HCT116 (cell line): ENCODE measurements at regions not wholly inside any gene's neighbourhood (a gene's known extent, or its start where the extent isn't known, plus 50 kb on each side); places are given as distances from the start of the nearest gene placed in this dataset.

Experiments used
- ATAC-seq: fragments of 200-7000 bp; cut with Tn5 transposase; 2 replicates; pipeline ENCODE4 v1.9.1; 2020; ENCODE audit warnings: mild to moderate bottlenecking, moderate library complexity
- BruUV-seq: library from RNA; stranded (reverse); fragments of 400-500 nt; replicated peaks from 2 replicates; lab custom pipeline; 2021; lab: Mats Ljungman, UMichigan
- CTCF ChIA-PET: fragments of 300-600 bp; sonication (Branson Sonifier 250); formaldehyde crosslinking; loops from one replicate; lab custom pipeline; 2021; ENCODE audit warnings: antibody characterized with exemption; lab: Charles Lee
- POLR2A ChIA-PET: fragments of 300-600, 350-600 bp; sonication (Branson Sonifier 250); formaldehyde crosslinking; loops from one replicate; lab custom pipeline; 2021; ENCODE audit warnings: antibody characterized with exemption; lab: Charles Lee
- RAD21 ChIA-PET, 2 experiments: fragments of 300-600 bp; sonication (Branson Sonifier 250); formaldehyde crosslinking; loops; one replicate each; lab custom pipeline; 2023; ENCODE audit warnings: low total read pairs in 2 of 2; ENCODE audit not compliant: uncharacterized antibody in 2 of 2, unreplicated experiment in 2 of 2, low non-redundant PET in 1 of 2; lab: Charles Lee
- DNase-seq: peaks from one replicate; pipeline ENCODE4 v3.0.0-alpha.2; 2010; ENCODE audit warnings: low read depth, low spot score
- H2AFZ ChIP-seq: fragments of 200-600 bp; shearing (Covaris generic), sonication (generic); 2 replicates; pipeline ENCODE4 v1.6.1; 2017; ENCODE audit warnings: low read depth, mixed run types, mixed read lengths, antibody characterized with exemption, low read length; ENCODE audit not compliant: poor library complexity, severe bottlenecking
- H3K27ac ChIP-seq: 2 replicates; pipeline ENCODE4 v1.5.1; 2012; ENCODE audit warnings: low read depth, low read length
- H3K27me3 ChIP-seq: fragments of 200-600 bp; sonication (generic); 2 replicates; pipeline ENCODE4 v1.6.1; 2016; ENCODE audit warnings: mixed run types, low read length, mixed read lengths; ENCODE audit not compliant: insufficient read depth
- H3K36me3 ChIP-seq, 2 experiments: fragments of 200-500 bp in 1 of 2; fragments of 200-600 bp in 1 of 2; sonication (Bioruptor generic) in 1 of 2; sonication (generic) in 1 of 2; 2 replicates each; pipeline versions ENCODE4 v1.5.1 to v1.6.1; 2014 to 2016; ENCODE audit warnings: low read length in 2 of 2, inconsistent platforms in 1 of 2, mixed read lengths in 1 of 2, mixed run types in 1 of 2; ENCODE audit not compliant: insufficient read depth in 2 of 2, control insufficient read depth in 1 of 2
- H3K4me1 ChIP-seq, 2 experiments: fragments of 200-600 bp in 1 of 2; sonication (generic) in 1 of 2; 2 replicates each; pipeline versions ENCODE4 v1.5.1 to v1.6.1; 2012 to 2017; ENCODE audit warnings: low read length in 2 of 2, inconsistent platforms in 1 of 2, mild to moderate bottlenecking in 1 of 2, mixed read lengths in 1 of 2, mixed run types in 1 of 2, moderate library complexity in 1 of 2; ENCODE audit not compliant: insufficient read depth in 2 of 2, control insufficient read depth in 1 of 2
- H3K4me2 ChIP-seq: fragments of 200-600 bp; sonication (generic); 2 replicates; pipeline ENCODE4 v1.6.1; 2017; ENCODE audit warnings: mixed run types, low read length, mixed read lengths
- H3K4me3 ChIP-seq, 2 experiments: fragments of 200-600 bp in 1 of 2; sonication (generic) in 1 of 2; replicated peaks in 1 of 2; 2 replicates each; pipeline ENCODE4 v1.5.1; 2011 to 2016; ENCODE audit warnings: low read length in 2 of 2, control low read depth in 1 of 2, low read depth in 1 of 2, mild to moderate bottlenecking in 1 of 2, mixed read lengths in 1 of 2, mixed run types in 1 of 2
- H3K79me2 ChIP-seq: fragments of 200-600 bp; sonication (generic); 2 replicates; pipeline ENCODE4 v1.6.1; 2017; ENCODE audit warnings: mild to moderate bottlenecking, mixed run types, low read length, moderate library complexity, mixed read lengths; ENCODE audit not compliant: insufficient read depth
- H3K9ac ChIP-seq: fragments of 200-600 bp; sonication (generic); 2 replicates; pipeline ENCODE4 v1.6.1; 2016; ENCODE audit warnings: low read length, mixed read lengths
- H3K9me2 ChIP-seq: fragments of 200-600 bp; sonication (generic), shearing (Covaris generic); 2 replicates; pipeline ENCODE4 v1.6.1; 2017; ENCODE audit warnings: mixed run types, mild to moderate bottlenecking, moderate library complexity; ENCODE audit not compliant: insufficient read depth
- H3K9me3 ChIP-seq, 2 experiments: fragments of 200-500 bp in 1 of 2; fragments of 200-600 bp in 1 of 2; sonication (Bioruptor generic) in 1 of 2; sonication (generic) in 1 of 2; 2 replicates each; pipeline ENCODE4 v1.6.1; 2014 to 2017; ENCODE audit warnings: low read length in 2 of 2, mixed read lengths in 2 of 2, inconsistent platforms in 1 of 2, low read depth in 1 of 2, mild to moderate bottlenecking in 1 of 2, mixed run types in 1 of 2, moderate library complexity in 1 of 2; ENCODE audit not compliant: control insufficient read depth in 1 of 2, insufficient read depth in 1 of 2
- H4K20me1 ChIP-seq: fragments of 200-600 bp; sonication (generic), shearing (Covaris generic); 2 replicates; pipeline ENCODE4 v1.6.1; 2017; ENCODE audit warnings: mixed run types, mild to moderate bottlenecking, moderate library complexity; ENCODE audit not compliant: insufficient read depth
- CEBPB ChIP-seq: IDR thresholded peaks from 2 replicates; pipeline ENCODE4 v1.6.1; 2012; ENCODE audit warnings: low read depth
- SP1 ChIP-seq: IDR thresholded peaks from 2 replicates; pipeline ENCODE4 v1.6.1; 2012; ENCODE audit warnings: low read depth
- YY1 ChIP-seq: IDR thresholded peaks from 2 replicates; pipeline ENCODE4 v1.6.1; 2011; ENCODE audit warnings: low read length, low read depth, moderate library complexity, mild to moderate bottlenecking; ENCODE audit not compliant: insufficient replicate concordance; ENCODE audit errors: extremely low read depth
- ZFX ChIP-seq: fragments of 450-650 bp; IDR thresholded peaks from 2 replicates; pipeline ENCODE4 v1.6.1; 2017
- intact Hi-C: fragments of 100-400 bp; cut with micrococcal nuclease; formaldehyde crosslinking; loops from 2 replicates; pipeline ENCODE4 v1.10.0; 2022
- TF ChIP-seq, protein P1 (sequence below), 3 experiments: fragments of 200-600 bp in 1 of 3; sonication (generic) in 1 of 3; IDR thresholded peaks in 2 of 3; conservative IDR thresholded peaks in 1 of 3; 2 replicates each; pipeline ENCODE4 v1.5.1; 2012 to 2017; ENCODE audit warnings: low read depth in 2 of 3, low read length in 2 of 3, antibody characterized with exemption in 1 of 3, borderline replicate concordance in 1 of 3, control low read depth in 1 of 3, mild to moderate bottlenecking in 1 of 3, mixed read lengths in 1 of 3, mixed run types in 1 of 3, moderate library complexity in 1 of 3; ENCODE audit not compliant: insufficient read depth in 1 of 3
- TF ChIP-seq, protein P2 (sequence below): IDR thresholded peaks from 2 replicates; pipeline ENCODE4 v1.6.1; 2012; ENCODE audit warnings: low read depth

DNA sequence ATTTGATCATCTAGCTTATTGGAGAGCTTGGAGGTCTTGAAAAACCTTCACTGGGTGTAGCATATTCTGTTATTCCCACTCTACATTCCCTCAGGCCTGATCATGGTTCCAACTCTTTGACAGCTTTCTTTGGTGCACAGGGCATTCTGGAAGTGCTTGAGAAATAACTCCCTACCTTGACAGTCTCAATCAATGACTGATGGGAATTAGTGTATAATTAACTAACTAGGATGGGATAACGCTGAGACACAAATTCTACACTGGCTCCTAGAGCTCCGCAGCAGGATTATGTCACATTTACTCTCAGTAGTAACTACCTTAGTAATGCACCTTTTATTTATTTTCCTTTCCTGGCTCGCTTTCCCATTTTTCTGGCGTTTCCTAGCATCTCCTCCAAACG is 236.4 kb downstream of the MAP2K6 start:
- Histone ChIP-seq H3K27me3 (no peaks in the 10 kb centered on the region), H3K4me1 (no peaks in the 10 kb centered on the region), H4K20me1 (no peaks in the 10 kb centered on the region), H3K9me2 (no peaks in the 10 kb centered on the region), H3K4me3 (no peak overlapping the region), H2AFZ (no peak overlapping the region), H3K79me2 (no peaks in the 10 kb centered on the region), H3K36me3 (no peaks in the 10 kb centered on the region), H3K4me2 (no peak overlapping the region), H3K9me3 (0 out of 4 replicates have a peak, but pooled peaks cover 0 to 3% of the 10 kb centered on the region in 2 experiments), H3K9ac (no peak overlapping the region), H3K27ac (no peak overlapping the region)
- ATAC-seq (no peak), DNase-seq (no peak)
- ChIA-PET CTCF (no interaction called here), RAD21 (no interaction called here), POLR2A (no interaction called here)
- TF ChIP-seq CEBPB, result no peak
- no peak for TF ChIP-seq YY1
- intact Hi-C loops, result no loop called here
- no TSS peak for BruUV-seq

DNA sequence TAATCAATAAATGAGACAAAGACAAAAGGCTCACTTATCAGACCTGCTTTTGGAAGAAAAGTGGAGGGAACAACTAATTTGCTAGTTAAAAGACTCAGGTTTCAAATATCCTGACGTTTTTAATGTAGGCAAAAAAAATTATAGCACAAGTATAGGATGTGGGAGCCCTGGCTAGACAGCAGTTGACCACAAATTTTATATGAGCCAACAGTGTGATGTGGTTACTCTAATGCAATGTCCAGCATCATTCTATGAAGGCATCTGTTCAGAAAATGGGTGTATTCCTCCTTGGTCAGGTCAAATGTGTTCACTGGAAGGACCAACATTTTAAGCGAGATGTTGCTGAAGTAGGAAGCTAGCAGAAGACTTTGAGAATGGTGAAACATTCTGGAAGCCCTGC is 237.4 kb downstream of the MAP2K6 start:
- TF ChIP-seq SP1, result no peak
- TF ChIP-seq, protein P1, sequence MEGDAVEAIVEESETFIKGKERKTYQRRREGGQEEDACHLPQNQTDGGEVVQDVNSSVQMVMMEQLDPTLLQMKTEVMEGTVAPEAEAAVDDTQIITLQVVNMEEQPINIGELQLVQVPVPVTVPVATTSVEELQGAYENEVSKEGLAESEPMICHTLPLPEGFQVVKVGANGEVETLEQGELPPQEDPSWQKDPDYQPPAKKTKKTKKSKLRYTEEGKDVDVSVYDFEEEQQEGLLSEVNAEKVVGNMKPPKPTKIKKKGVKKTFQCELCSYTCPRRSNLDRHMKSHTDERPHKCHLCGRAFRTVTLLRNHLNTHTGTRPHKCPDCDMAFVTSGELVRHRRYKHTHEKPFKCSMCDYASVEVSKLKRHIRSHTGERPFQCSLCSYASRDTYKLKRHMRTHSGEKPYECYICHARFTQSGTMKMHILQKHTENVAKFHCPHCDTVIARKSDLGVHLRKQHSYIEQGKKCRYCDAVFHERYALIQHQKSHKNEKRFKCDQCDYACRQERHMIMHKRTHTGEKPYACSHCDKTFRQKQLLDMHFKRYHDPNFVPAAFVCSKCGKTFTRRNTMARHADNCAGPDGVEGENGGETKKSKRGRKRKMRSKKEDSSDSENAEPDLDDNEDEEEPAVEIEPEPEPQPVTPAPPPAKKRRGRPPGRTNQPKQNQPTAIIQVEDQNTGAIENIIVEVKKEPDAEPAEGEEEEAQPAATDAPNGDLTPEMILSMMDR (IDR thresholded peaks at IDR 0.05 in 2 of 3, conservative IDR thresholded peaks at IDR 0.05 in 1 of 3; ENCODE audit: borderline replicate concordance in 1 of 3, insufficient read depth in 1 of 3, low read depth in 2 of 3, low read length in 2 of 3), result no peak
- TF ChIP-seq, protein P2, sequence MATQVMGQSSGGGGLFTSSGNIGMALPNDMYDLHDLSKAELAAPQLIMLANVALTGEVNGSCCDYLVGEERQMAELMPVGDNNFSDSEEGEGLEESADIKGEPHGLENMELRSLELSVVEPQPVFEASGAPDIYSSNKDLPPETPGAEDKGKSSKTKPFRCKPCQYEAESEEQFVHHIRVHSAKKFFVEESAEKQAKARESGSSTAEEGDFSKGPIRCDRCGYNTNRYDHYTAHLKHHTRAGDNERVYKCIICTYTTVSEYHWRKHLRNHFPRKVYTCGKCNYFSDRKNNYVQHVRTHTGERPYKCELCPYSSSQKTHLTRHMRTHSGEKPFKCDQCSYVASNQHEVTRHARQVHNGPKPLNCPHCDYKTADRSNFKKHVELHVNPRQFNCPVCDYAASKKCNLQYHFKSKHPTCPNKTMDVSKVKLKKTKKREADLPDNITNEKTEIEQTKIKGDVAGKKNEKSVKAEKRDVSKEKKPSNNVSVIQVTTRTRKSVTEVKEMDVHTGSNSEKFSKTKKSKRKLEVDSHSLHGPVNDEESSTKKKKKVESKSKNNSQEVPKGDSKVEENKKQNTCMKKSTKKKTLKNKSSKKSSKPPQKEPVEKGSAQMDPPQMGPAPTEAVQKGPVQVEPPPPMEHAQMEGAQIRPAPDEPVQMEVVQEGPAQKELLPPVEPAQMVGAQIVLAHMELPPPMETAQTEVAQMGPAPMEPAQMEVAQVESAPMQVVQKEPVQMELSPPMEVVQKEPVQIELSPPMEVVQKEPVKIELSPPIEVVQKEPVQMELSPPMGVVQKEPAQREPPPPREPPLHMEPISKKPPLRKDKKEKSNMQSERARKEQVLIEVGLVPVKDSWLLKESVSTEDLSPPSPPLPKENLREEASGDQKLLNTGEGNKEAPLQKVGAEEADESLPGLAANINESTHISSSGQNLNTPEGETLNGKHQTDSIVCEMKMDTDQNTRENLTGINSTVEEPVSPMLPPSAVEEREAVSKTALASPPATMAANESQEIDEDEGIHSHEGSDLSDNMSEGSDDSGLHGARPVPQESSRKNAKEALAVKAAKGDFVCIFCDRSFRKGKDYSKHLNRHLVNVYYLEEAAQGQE, result no peak
- TF ChIP-seq ZFX, result no peak
- POLR2A ChIA-PET, result no interaction called here

More for the DNA sequence above, 237.4 kb downstream of the MAP2K6 start:
- no peaks in the 10 kb centered on the region for H3K27me3 ChIP-seq
- no peak overlapping the region for H3K9ac ChIP-seq
- no peaks in the 10 kb centered on the region for H3K9me2 ChIP-seq
- H3K4me1 ChIP-seq, result no peaks in the 10 kb centered on the region
- no peak for DNase-seq
- RAD21 ChIA-PET, result no interaction called here
- CTCF ChIA-PET, result no interaction called here
- intact Hi-C loops, result no loop called here
- H3K4me3 ChIP-seq, result no peak overlapping the region
- H3K36me3 ChIP-seq, result no peaks in the 10 kb centered on the region
- 0 out of 4 replicates have a peak, but pooled peaks cover 0 to 3% of the 10 kb centered on the region in 2 experiments for H3K9me3 ChIP-seq
- H3K4me2 ChIP-seq, result no peak overlapping the region
- H2AFZ ChIP-seq, result no peak overlapping the region
- no peaks in the 10 kb centered on the region for H3K79me2 ChIP-seq
- no peaks in the 10 kb centered on the region for H4K20me1 ChIP-seq
- no TSS peak for BruUV-seq
- no peak overlapping the region for H3K27ac ChIP-seq
- no peak for ATAC-seq
